ENCODE measurements at regions not wholly inside any gene's neighbourhood (a gene's known extent, or its start where the extent isn't known, plus 50 kb on each side); places are given as distances from the start of the nearest gene placed in this dataset.
"Not testable (repeated sequence)": the region's sequence is repeated elsewhere in the genome, so short reads cannot be mapped to it uniquely, and the experiment has no call there.

- no peak for DNase-seq (ENCODE audit: low spot score)
Measured at GRCh38 chr14:97074856-97075255, 277.7 kb downstream of the VRK1 start.

GRCh38 chr14:97077253-97077653 is 280.1 kb downstream of the VRK1 start:
- no peak for DNase-seq (ENCODE audit: low spot score)

- DNase-seq (ENCODE audit: low spot score): no peak
Measured at GRCh38 chr14:97077687-97078086, 280.5 kb downstream of the VRK1 start.

GRCh38 chr14:97080991-97081390 is 283.8 kb downstream of the VRK1 start:
- DNase-seq (ENCODE audit: low spot score): no peak

GRCh38 chr14:97095269-97095668 is 298.1 kb downstream of the VRK1 start:
- no peak for DNase-seq (ENCODE audit: low spot score)

- no peak for DNase-seq (ENCODE audit: low spot score)
Measured at GRCh38 chr14:97097296-97097695, 300.1 kb downstream of the VRK1 start.

GRCh38 chr14:97100306-97100705 is 303.1 kb downstream of the VRK1 start:
- no peak for DNase-seq (ENCODE audit: low spot score)

- DNase-seq (ENCODE audit: low spot score): no peak
Measured at GRCh38 chr14:97101561-97101960, 304.4 kb downstream of the VRK1 start.

- DNase-seq (ENCODE audit: low spot score): no peak
Measured at GRCh38 chr14:97104029-97104428, 306.8 kb downstream of the VRK1 start.

- no peak for DNase-seq (ENCODE audit: low spot score)
Measured at GRCh38 chr14:97106166-97106565, 309.0 kb downstream of the VRK1 start.

GRCh38 chr14:97106609-97107008 is 309.4 kb downstream of the VRK1 start:
- DNase-seq (ENCODE audit: low spot score): no peak

GRCh38 chr14:97107080-97107479 is 309.9 kb downstream of the VRK1 start:
- no peak for DNase-seq (ENCODE audit: low spot score)

- no peak for DNase-seq (ENCODE audit: low spot score)
Measured at GRCh38 chr14:97107760-97108159, 310.6 kb downstream of the VRK1 start.

GRCh38 chr14:97109234-97109633 is 312.1 kb downstream of the VRK1 start:
- no peak for DNase-seq (ENCODE audit: low spot score)

GRCh38 chr14:97113339-97113738 is 316.2 kb downstream of the VRK1 start:
- DNase-seq (ENCODE audit: low spot score): no peak

GRCh38 chr14:97116546-97116945 is 319.4 kb downstream of the VRK1 start:
- no peak for DNase-seq (ENCODE audit: low spot score)

- no peak for DNase-seq (ENCODE audit: low spot score)
Measured at GRCh38 chr14:97117693-97118092, 320.5 kb downstream of the VRK1 start.

- no peak for DNase-seq (ENCODE audit: low spot score)
Measured at GRCh38 chr14:97120204-97120603, 323.0 kb downstream of the VRK1 start.

GRCh38 chr14:97120611-97121031 is 323.4 kb downstream of the VRK1 start:
- no peak for DNase-seq (ENCODE audit: low spot score)

- no peak for DNase-seq (ENCODE audit: low spot score)
Measured at GRCh38 chr14:97129639-97130038, 332.5 kb downstream of the VRK1 start.

- DNase-seq (ENCODE audit: low spot score): not testable (repeated sequence)
Measured at GRCh38 chr14:97135847-97136246, 338.7 kb downstream of the VRK1 start.

GRCh38 chr14:97137705-97138104 is 340.5 kb downstream of the VRK1 start:
- DNase-seq (ENCODE audit: low spot score): no peak

- DNase-seq (ENCODE audit: low spot score): no peak
Measured at GRCh38 chr14:97138801-97139200, 341.6 kb downstream of the VRK1 start.

- no peak for DNase-seq (ENCODE audit: low spot score)
Measured at GRCh38 chr14:97143011-97143410, 345.8 kb downstream of the VRK1 start.

GRCh38 chr14:97143456-97143855 is 346.3 kb downstream of the VRK1 start:
- no peak for DNase-seq (ENCODE audit: low spot score)
